Parathyroid adenoma (tissue), 2 donors: ENCODE measurements at regions not wholly inside any gene's neighbourhood (a gene's known extent, or its start where the extent isn't known, plus 50 kb on each side); places are given as distances from the start of the nearest gene placed in this dataset.

ENCODE experiments used
- H2AFZ ChIP-seq: fragments of 300-600 bp; sonication (generic); one replicate; pipeline ENCODE4 v1.7.0; 2017; ENCODE audit warnings: antibody characterized with exemption, mild to moderate bottlenecking
- H3K27ac ChIP-seq: fragments of 300-600 bp; sonication (generic); one replicate; pipeline ENCODE4 v1.7.0; 2017
- H3K27me3 ChIP-seq: fragments of 300-600 bp; sonication (generic); one replicate; pipeline ENCODE4 v1.7.0; 2017; ENCODE audit warnings: low read length; ENCODE audit not compliant: control insufficient read depth, insufficient read depth
- H3K36me3 ChIP-seq: fragments of 300-600 bp; sonication (generic); one replicate; pipeline ENCODE4 v1.7.0; 2017; ENCODE audit warnings: low read length; ENCODE audit not compliant: control insufficient read depth, insufficient read depth
- H3K4me1 ChIP-seq: fragments of 300-600 bp; sonication (generic); one replicate; pipeline ENCODE4 v1.7.0; 2017; ENCODE audit warnings: control low read depth
- H3K4me2 ChIP-seq: fragments of 300-600 bp; sonication (generic); one replicate; pipeline ENCODE4 v1.7.0; 2017; ENCODE audit warnings: low read length
- H3K4me3 ChIP-seq: fragments of 300-600 bp; sonication (generic); one replicate; pipeline ENCODE4 v1.7.0; 2017; ENCODE audit warnings: low read depth, low read length
- H3K79me2 ChIP-seq: fragments of 300-600 bp; sonication (generic); one replicate; pipeline ENCODE4 v1.7.0; 2017; ENCODE audit warnings: control low read depth
- H3K9ac ChIP-seq: fragments of 300-600 bp; sonication (generic); one replicate; pipeline ENCODE4 v1.7.0; 2017; ENCODE audit warnings: mild to moderate bottlenecking
- H3K9me3 ChIP-seq: fragments of 300-600 bp; sonication (generic); one replicate; pipeline ENCODE4 v1.7.0; 2017; ENCODE audit warnings: low read length; ENCODE audit not compliant: control insufficient read depth
- CTCF ChIP-seq: fragments of 300-600 bp; sonication (generic); IDR thresholded peaks from one replicate; pipeline ENCODE4 v1.7.0; 2017; ENCODE audit warnings: antibody characterized with exemption, mild to moderate bottlenecking
- donor health status: primary hyperparathyroidism.

- Histone ChIP-seq H3K27ac (peak overlapping the region; percentile 80), H3K9ac (no peak overlapping the region), H3K4me2 (no peak overlapping the region), H3K4me3 (no peak overlapping the region), H3K4me1 (peaks cover 37% of the 10 kb centered on the region), H3K36me3 (no peaks in the 10 kb centered on the region), H3K79me2 (peaks cover 11% of the 10 kb centered on the region), H2AFZ (no peak overlapping the region), H3K27me3 (no peaks in the 10 kb centered on the region), H3K9me3 (no peaks in the 10 kb centered on the region)
- no peak for TF ChIP-seq CTCF
Observed at GRCh38 chr11:33492596-33492995, 208.0 kb downstream of the C11orf91 start.

- H3K9me3 ChIP-seq: no peaks in the 10 kb centered on the region
- no peaks in the 10 kb centered on the region for H3K27me3 ChIP-seq
- no peak overlapping the region for H2AFZ ChIP-seq
- H3K4me1 ChIP-seq: peaks cover 29% of the 10 kb centered on the region
- H3K79me2 ChIP-seq: peaks cover 18% of the 10 kb centered on the region
- no peak for TF ChIP-seq CTCF
- no peak overlapping the region for H3K4me2 ChIP-seq
- H3K36me3 ChIP-seq: no peaks in the 10 kb centered on the region
- peak overlapping the region; percentile 6 for H3K27ac ChIP-seq
- H3K9ac ChIP-seq: no peak overlapping the region
- no peak overlapping the region for H3K4me3 ChIP-seq
Observed at GRCh38 chr11:33490842-33491370, 209.7 kb downstream of the C11orf91 start.

GRCh38 chr11:33488971-33489370, 211.7 kb downstream of the C11orf91 start:
- Histone ChIP-seq H3K36me3 (no peaks in the 10 kb centered on the region), H3K4me2 (no peak overlapping the region), H3K27me3 (no peaks in the 10 kb centered on the region), H3K4me1 (peaks cover 21% of the 10 kb centered on the region), H2AFZ (no peak overlapping the region), H3K4me3 (no peak overlapping the region), H3K27ac (no peak overlapping the region), H3K9me3 (no peaks in the 10 kb centered on the region), H3K79me2 (peaks cover 24% of the 10 kb centered on the region), H3K9ac (no peak overlapping the region)
- no peak for TF ChIP-seq CTCF

GRCh38 chr11:33480626-33481025, 220.0 kb downstream of the C11orf91 start:
- Histone ChIP-seq H3K4me3 (no peak overlapping the region), H2AFZ (no peak overlapping the region), H3K79me2 (peaks cover 11% of the 10 kb centered on the region), H3K27ac (peak overlapping the region; percentile 88), H3K9ac (no peak overlapping the region), H3K9me3 (no peaks in the 10 kb centered on the region), H3K4me1 (peaks cover 29% of the 10 kb centered on the region), H3K4me2 (no peak overlapping the region), H3K27me3 (no peaks in the 10 kb centered on the region), H3K36me3 (no peaks in the 10 kb centered on the region)
- TF ChIP-seq CTCF: no peak

GRCh38 chr11:33479231-33479630, 221.4 kb downstream of the C11orf91 start:
- Histone ChIP-seq H3K9ac (no peak overlapping the region), H3K27me3 (no peaks in the 10 kb centered on the region), H3K9me3 (no peaks in the 10 kb centered on the region), H3K36me3 (no peaks in the 10 kb centered on the region), H2AFZ (no peak overlapping the region), H3K27ac (peak overlapping the region; percentile 88), H3K4me1 (peaks cover 32% of the 10 kb centered on the region), H3K79me2 (peaks cover 9% of the 10 kb centered on the region), H3K4me2 (no peak overlapping the region), H3K4me3 (no peak overlapping the region)
- no peak for TF ChIP-seq CTCF
